IPS-NIHi7 (cell line): ENCODE measurements at regions not wholly inside any gene's neighbourhood (a gene's known extent, or its start where the extent isn't known, plus 50 kb on each side); places are given as distances from the start of the nearest gene placed in this dataset.

Source experiments
- DNase-seq: peaks from one replicate; pipeline ENCODE4 v3.0.0; 2012; ENCODE audit warnings: mixed read lengths; ENCODE audit errors: extremely low spot score

DNA sequence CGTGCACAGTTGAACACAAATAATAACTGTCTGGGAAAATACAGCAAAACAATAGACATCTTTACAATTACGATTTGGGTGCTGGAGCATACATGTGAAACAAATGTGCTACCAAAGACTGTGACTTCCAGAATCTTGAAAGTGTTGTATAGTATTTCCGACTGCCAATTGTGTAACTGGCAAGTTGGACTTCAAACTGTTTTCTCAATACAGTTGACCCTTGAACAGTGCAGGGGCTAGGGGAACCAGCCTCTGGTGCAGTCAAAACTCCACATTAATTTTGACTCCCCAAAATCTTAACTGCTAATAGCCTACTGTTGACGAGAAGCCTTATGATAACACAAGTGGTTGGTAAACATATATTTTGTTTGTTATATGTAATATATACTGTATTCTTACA is 904.2 kb downstream of the EPHA3 start:
- DNase-seq, result no peak

DNA sequence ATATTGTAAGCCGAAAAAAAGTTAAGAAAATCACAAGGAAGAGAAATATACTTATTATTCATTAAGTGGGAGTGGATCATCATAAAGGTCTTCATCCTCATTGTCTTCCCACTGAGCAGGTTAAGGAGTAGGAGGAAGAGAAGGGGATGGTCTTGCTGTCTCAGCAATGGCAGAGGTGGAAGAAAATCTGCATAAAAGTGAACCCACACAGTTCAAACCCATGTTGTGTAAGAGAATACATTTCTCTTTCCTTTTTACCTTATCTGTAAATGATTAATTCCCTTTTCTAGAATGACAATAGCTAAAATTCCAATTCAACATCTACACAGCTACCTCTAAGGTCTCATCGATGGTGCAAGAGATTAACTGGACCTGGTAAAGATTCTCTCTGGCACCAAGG is 904.6 kb downstream of the EPHA3 start:
- DNase-seq, result no peak

DNA sequence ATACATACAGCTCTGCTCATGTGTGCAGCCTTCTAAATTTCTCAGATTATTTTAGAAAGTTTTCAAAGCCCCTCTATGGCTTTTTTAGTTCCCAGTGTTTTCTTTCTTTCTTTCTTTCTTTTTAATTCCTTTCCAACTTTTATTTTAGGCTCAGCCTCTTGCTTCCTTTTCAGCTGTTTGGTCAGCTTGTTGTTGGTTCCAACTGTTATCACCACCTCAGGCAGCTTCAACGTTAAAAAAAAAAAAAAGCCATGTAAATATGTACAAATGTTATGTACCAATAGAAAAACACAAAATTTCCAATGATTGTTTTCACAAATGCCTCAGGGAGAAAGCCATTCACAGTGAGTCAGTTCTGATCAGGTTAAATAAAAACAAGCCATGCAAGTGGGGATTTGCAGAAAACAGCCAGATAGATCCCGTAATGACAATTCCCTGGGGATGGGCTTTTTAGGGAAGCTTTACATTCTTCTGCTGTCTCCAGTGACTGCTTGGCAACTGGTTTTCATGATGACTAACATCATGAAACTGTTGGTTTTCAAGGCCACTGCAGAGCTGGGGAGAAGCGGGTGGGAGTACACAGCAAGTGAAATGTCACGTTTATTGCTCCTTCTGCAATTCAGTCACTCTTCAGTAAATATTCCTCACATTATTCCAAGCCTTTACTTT is 908.4 kb downstream of the EPHA3 start:
- peak; percentile 35 for DNase-seq

DNA sequence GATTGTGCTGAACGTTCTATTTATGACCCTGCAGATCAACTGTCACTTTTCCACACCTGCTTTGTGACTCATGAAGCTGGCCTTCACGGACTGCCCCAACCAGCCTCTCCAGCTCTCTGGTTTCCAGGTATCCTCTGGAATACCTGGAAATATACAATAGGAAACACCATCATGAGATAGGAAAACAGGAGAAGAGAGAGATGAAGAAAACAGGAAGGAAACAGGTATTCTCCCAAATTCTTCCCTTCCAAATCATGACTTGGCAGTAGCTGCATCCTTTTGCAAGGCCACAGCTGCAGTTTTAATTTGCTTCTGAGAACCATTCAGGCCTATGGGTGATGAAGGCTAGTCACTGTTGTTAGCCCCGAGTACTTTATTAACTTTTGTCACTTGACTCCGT is 909.1 kb downstream of the EPHA3 start:
- DNase-seq, result no peak

DNA sequence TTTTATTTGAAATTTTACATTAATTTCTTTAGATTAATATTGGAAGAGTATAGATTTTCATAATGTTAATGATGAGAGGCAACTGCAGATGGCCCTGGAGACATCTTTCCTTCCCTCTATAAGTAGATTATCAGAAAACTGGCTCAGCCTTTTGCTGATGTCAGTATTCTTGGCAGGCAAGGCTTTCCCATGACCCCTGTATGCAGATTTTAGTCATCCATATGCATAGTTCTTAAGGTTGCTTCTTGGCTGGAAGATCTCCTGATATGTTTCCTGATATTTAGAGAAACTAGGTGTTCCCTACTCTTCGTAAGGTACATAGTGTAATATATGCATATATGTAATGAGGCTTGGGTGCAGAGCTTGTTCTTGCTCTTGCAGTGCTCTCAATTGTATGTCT is 911.4 kb downstream of the EPHA3 start:
- DNase-seq, result no peak

DNA sequence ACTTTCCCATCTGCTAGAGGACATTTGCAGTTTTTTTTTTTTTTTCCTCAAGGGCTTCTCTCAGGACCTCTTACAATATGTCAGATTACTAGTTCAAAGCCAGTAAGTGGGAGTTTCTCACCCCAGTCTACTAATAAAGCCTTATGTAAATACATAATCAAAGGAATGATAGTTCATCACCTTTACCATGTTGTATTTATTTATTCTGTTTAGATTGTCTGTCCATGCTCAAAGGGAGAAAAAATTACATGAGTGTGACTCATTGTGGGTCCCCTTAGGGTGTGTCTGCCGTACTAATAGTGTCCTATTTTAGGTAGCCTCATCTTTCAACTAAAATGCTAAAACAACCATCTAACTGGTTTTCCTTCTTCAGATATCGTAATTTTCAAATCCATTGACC is 917.6 kb downstream of the EPHA3 start:
- DNase-seq, result no peak

DNA sequence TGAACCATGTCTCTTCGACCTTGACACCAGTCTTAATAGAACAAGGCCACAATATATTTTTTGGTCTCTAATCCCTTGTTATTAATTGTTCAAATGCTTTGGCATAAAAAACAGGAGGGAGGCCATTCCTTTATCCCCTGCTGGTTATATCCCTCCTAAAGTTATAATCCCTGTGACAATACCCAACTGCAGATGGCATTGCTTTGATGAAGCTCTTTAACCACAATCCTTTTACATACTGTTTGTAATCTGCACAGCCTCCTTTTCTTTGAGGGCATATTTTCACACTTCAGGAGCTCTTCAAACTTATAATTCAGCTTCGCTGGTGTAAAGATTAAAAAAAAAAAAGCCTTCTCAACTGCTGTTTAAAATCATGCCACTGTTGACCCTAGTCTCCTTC is 919.0 kb downstream of the EPHA3 start:
- no peak for DNase-seq

DNA sequence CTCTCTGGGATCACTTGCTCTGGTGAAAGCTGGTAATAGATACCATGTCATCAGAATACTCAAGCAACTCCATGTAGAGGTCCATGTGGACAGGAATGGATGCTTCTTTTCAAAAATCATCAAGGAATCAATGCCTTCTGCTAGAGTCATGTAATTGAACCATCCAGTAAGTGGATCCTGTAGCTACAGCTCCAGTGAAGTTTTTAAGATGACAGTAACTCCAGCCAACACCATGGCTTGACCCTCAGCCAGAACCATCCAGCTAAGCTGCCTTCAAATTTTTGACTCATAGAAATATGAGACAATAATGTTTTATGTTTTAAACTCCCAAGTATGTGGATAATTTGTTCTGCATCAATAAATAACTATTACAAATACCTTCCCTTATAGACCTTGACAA is 923.7 kb downstream of the EPHA3 start:
- no peak for DNase-seq

DNA sequence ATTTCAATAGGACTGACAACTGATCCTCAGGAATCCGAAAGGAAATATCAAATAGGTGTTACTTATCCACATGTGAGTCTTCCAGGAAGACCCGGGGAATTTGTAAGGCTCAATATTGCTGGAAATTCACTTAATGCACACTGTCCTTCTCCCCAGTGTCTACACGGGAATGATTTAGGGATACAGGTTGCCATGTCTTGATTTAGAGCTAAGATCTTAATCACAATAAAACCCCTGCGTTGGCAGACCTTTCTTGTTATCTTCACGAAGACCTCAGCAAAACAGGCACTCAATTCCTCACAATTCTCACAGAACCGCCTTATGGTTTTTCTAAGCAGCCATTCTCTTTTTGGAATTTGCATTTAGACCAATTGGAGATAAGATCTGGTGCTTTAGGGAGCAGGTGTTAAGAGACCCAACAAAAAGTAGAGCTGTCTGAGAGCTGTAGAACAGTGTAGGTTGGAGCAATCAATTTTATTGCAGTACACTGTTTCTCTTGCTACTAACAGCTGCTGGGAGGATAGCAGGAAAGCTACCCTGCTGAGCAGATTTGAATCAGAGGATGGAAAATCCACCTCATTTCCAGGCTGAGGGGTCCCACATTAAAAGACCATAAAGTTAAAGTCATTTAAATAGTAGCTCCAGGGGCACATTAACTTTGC is 925.7 kb downstream of the EPHA3 start:
- no peak for DNase-seq

DNA sequence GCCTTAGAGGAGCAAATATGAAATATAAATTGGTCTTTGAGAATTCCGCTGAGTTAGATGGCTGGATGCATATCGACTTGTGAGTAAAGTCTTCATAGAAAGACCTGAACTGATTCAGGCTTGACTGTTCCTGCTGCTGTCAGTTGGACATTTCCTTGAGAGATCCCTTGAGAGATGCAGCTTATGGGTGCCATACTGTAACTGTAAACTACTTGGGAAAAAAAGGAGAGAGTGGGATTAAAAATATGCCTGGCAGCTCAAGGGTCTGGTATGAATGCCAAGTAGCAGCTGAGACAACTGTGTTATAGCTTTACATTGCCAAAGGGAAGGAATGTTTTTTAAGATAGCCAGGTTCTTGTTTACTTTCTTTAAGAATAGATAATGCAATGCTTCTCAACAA is 926.6 kb downstream of the EPHA3 start:
- DNase-seq, result no peak

DNA sequence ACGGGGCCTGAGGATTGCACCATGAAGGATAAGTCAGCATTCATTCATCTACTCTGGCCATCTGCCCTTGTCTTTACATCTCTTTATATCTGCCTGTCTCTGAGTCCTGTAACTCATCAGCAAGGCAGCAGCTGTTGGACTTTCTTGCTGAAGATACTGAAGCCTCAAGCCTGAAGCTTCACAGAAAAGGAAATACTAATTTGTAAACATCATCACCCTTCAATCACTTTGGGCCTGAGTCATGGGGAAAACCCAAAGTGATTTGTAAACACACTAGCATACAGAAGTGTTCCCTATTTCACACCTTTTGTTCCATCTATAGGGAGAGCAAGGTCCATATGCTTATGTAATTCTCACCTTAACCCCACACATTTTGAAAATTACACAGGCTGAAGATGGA is 928.2 kb downstream of the EPHA3 start:
- no peak for DNase-seq

DNA sequence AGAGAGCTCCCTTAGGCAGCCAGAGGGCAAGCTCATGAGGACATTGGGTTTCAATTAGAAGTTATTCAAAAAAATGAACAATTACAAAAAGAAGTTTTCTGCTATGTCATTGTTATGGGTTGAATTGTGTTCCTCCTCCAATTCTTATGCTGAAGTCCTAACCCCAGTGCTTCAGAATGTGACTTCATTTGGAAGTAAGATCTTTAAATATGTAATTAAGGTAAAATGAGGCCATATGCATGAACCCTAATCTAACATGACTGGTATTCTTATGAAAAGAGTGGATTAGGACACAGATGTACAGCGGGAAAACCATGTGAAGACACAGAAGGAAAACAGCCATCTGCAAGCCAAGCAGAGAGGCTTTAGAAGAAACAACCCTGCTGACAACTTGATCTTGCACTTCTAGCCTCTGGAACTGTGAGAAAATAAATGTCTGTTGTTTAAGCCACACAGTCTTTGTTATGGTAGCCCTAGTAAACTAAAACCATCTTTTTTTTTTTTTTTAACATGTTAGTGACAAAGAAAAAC is 929.6 kb downstream of the EPHA3 start:
- no peak for DNase-seq

DNA sequence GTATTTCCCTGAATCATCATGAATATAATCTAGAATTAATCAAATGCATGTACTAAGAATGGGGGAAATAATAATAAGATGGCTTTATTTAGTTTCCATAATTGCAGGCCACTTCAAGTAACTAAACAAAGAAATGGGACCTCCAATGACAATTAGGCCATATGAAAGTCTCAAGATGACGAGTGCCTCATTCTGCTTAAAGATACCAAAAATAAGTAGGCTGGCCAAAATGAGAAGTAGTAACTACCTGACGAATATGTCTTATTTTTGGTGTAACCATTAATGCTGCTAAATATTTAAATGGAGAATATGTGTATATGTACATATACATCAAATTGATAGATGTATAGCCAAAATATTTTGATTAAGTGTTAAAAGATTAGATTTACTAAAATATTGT is 932.6 kb downstream of the EPHA3 start:
- DNase-seq, result no peak

DNA sequence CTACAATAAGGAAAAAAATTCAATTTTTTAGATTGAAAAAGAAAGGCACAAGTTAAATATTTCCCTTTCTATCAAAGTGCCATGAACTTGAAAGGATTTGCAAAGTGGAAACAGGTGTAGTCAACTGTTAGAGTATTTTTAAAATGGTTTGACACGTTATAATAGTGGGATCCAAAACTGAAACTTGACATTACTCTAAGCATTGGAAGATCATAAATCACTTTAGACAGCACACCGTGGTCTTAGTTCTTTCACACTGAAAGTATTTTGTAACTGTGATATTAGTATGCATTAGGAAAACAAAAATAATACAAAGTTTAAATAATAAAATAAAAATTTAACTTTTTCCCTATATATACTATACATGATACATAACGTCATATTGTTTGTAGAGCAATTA is 933.1 kb downstream of the EPHA3 start:
- DNase-seq, result no peak

DNA sequence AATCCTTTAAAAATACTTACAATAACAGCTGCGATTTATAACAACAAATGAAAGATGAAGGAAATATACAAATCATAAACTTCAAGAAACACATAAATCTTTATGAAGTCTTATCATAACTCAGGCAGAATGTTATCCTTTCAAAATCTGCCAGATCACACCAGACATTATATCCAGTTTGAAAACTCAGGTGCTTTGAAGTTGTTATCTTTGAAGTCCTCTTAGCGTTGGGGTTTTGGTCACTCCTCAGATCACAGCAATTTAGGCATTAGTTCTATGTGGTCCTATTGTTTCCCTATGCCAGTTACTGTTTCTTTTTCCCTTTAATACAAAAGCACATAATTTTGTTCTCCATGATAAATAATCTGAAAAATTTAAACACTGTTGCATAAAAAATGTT is 934.6 kb downstream of the EPHA3 start:
- DNase-seq, result no peak

DNA sequence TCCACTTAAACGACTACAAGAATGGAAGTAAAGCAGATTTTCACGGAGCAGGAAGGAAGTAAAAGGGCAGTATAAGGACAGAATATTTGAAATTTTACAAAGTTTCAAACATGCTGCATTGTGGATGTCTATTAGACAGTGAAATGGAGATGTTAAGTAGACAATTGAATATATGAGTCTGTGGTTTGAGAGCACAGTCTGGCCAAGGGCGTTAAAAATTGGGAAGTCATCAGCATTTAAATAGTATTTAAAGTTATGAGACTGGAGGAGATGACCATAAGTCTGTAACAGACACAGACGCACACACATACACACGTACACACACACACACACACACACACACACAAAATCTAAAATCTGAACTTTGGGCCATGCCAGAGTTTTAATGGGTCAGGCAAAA is 935.9 kb downstream of the EPHA3 start:
- DNase-seq, result no peak

DNA sequence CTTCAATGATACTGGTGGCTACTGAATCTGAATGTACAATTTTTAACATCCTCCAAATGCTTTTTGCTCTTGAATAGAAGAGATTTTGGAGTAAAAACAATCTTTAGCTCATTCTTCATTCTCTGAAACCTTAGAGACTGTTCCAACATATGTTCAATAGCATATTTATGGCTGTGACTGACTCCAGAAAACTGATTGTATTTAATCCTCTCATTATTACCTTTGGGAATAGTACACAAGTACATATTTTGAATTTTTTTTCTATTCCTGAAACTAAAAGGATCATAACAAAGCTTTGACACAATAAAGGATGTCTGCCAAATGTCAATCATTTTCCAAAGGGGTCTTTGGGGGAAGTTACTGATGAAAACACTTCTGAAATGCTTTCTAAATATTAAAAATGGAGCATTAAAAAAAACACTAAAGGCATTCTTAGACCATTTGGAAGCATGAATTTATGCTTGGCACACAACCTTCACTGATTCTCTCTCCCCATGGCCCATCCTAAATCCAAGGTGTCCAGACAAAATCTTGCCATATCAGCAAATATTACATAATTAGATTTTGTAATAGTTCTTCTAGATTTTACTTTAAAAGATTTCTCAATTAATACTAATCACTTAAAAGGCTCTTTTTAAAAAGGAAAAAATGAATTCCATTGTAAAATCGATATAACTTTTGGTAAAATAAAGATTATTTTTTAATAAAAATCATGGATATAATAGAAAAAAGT is 936.8 kb downstream of the EPHA3 start:
- DNase-seq, result no peak

DNA sequence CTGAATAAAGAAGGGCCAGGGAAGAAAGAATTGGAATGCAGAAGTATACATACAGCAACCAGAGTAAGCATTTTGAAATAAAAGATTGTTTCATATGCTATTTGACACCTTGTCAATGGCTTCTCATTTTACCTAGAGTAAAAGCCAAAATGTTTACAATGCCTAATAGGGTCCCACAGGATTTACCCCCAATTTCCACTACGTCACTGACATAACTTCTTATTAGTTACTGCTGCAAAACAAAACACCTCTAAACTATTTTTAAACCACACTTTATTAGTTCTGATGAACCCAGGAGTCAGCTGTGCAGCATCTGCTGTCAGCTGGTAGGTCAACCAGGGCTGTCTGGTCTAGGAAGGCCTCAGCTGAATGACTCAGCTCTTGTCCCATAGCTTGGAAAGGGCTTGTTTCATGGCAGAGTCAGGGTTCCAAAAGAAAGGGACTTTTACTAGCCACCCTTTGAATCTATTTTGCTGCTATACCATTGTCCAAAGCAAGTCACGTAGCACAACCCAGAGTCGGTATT is 945.1 kb downstream of the EPHA3 start:
- peak; percentile 13 for DNase-seq

DNA sequence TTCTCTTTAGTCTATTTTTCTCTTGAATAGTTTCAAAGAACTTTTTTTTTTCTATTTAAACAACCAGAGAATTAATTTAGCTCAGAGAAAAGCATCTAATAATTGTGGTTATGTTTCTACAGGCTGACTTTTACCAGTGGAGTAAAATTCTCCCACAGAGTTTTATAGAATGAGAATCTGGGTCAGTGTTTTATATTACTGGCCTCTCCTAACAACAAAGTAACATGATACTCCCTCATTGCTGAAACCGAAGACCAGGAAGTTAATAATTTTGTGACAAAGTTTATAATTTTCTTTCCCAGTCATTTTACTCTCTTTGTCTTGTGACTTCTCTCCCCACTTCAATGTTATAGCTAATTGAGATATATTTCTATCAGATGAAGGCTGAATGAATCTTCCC is 946.9 kb downstream of the EPHA3 start:
- DNase-seq, result no peak

DNA sequence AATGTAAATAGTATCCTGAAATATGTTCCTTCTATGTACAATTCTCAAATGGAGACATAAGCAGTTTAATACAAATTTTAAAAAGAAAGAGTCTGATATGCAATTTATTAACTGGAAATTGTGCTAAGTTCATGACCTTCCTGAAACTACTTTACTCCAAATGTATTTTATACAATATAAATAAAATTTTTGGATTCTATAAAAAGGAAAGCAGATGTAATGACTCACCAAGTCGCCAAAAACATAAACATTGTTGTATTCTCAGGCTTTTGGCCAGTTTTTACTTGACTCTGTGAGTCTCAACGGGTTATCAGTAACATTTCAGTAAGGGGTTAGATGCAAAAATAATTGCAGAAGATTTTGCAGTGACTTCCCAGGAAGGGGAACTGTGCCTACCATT is 948.2 kb downstream of the EPHA3 start:
- no peak for DNase-seq

DNA sequence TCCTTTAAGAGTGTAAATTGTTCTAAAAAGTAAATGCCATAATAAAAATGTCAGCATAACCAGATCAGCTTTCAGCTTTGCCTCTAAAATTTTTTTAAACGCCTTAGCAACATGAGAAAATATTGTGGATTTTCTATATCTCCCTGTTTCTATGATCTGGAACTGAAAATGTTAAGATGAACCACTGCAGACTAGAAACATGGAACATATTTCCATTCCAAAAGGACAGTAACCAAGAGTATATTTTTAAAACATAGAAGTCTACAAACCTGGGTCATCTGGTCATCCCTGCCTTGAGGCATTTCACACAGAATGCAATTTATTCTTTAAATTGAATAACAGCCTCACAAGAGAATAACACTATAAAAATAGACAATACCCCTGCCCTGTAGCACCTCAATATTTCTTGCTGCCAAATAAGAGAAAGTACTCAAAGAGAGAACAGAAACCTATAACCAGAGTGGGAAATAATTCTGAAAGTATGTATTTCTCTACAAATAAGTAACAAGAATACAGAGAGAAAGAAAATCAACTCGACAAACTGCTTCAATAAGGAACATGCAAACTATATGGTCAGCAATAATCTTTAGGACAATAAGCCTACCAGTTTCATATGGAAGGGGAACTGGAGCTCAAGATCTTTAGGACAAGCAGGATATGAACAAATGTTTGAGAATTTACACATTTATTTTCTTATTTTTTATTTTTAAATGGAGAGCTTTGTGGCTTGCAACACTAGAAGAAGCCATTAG is 949.0 kb downstream of the EPHA3 start:
- no peak for DNase-seq

DNA sequence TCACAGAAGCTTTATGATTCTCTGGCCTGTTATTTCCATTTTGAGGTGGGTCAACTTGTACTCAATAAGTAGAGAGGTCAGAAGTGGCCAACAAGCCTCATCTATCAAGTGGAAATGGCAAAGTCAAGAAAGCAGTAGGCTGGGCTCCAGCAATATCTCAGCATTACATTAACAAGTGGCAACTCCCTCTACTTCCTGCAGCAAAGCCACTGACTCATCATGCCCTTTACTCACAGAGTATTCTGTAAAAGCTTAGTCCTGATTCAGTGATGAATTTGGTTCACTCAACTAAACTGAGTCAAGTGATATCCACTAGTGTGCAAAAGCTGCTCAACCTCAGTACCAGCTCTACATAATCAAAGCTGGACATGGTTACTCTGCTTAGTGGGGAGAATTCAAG is 954.6 kb downstream of the EPHA3 start:
- DNase-seq, result no peak
